HG03135 (cell line): ENCODE measurements at regions not wholly inside any gene's neighbourhood (a gene's known extent, or its start where the extent isn't known, plus 50 kb on each side); places are given as distances from the start of the nearest gene placed in this dataset.
A peak's percentile ranks its signal among the peaks of the same experiment; 100 is the strongest.
"Not testable (repeated sequence)": the region's sequence is repeated elsewhere in the genome, so short reads cannot be mapped to it uniquely, and the experiment has no call there.

ENCODE experiments used
- ATAC-seq: cut with Tn5 transposase; IDR thresholded peaks from one replicate; pipeline ENCODE4 v1.9.1; 2021; ENCODE audit warnings: mild to moderate bottlenecking, moderate library complexity; ENCODE audit not compliant: unreplicated experiment

GRCh38 chr2:44084850-44085249, 83.8 kb upstream of the PPM1B start:
- ATAC-seq, result no peak

GRCh38 chr2:44086629-44087028, 82.0 kb upstream of the PPM1B start:
- ATAC-seq, result no peak

GRCh38 chr2:44087036-44087713, 81.5 kb upstream of the PPM1B start:
- peak; percentile 75 for ATAC-seq

- ATAC-seq, result no peak
Measured at GRCh38 chr2:44087714-44088092, 81.0 kb upstream of the PPM1B start.

- ATAC-seq, result not testable (repeated sequence)
Measured at GRCh38 chr2:44092519-44092918, 76.2 kb upstream of the PPM1B start.

GRCh38 chr2:44093970-44094369, 74.7 kb upstream of the PPM1B start:
- ATAC-seq, result no peak

- no peak for ATAC-seq
Measured at GRCh38 chr2:44097322-44097907, 71.3 kb upstream of the PPM1B start.

GRCh38 chr2:44098050-44098449, 70.6 kb upstream of the PPM1B start:
- ATAC-seq, result no peak

GRCh38 chr2:44098891-44099290, 69.8 kb upstream of the PPM1B start:
- ATAC-seq, result no peak

GRCh38 chr2:44100351-44100750, 68.3 kb upstream of the PPM1B start:
- ATAC-seq, result no peak

GRCh38 chr2:44101246-44101645, 67.4 kb upstream of the PPM1B start:
- no peak for ATAC-seq

- ATAC-seq, result no peak
Measured at GRCh38 chr2:44102790-44103562, 65.7 kb upstream of the PPM1B start.

- no peak for ATAC-seq
Measured at GRCh38 chr2:44103639-44104038, 65.0 kb upstream of the PPM1B start.

GRCh38 chr2:44104855-44105271, 63.8 kb upstream of the PPM1B start:
- ATAC-seq, result no peak

GRCh38 chr2:44106509-44106908, 62.2 kb upstream of the PPM1B start:
- not testable (repeated sequence) for ATAC-seq

GRCh38 chr2:44107086-44107740, 61.5 kb upstream of the PPM1B start:
- ATAC-seq, result peak; percentile 88

- no peak for ATAC-seq
Measured at GRCh38 chr2:44107974-44108373, 60.7 kb upstream of the PPM1B start.

- no peak for ATAC-seq
Measured at GRCh38 chr2:44109166-44109565, 59.5 kb upstream of the PPM1B start.

- ATAC-seq, result no peak
Measured at GRCh38 chr2:44110444-44110843, 58.2 kb upstream of the PPM1B start.

- no peak for ATAC-seq
Measured at GRCh38 chr2:44112096-44112495, 56.6 kb upstream of the PPM1B start.

- ATAC-seq, result no peak
Measured at GRCh38 chr2:44116319-44116718, 52.4 kb upstream of the PPM1B start.

GRCh38 chr2:44118257-44118656, 50.4 kb upstream of the PPM1B start:
- ATAC-seq, result no peak
